ENCODE measurements at regions not wholly inside any gene's neighbourhood (a gene's known extent, or its start where the extent isn't known, plus 50 kb on each side); places are given as distances from the start of the nearest gene placed in this dataset.

DNA sequence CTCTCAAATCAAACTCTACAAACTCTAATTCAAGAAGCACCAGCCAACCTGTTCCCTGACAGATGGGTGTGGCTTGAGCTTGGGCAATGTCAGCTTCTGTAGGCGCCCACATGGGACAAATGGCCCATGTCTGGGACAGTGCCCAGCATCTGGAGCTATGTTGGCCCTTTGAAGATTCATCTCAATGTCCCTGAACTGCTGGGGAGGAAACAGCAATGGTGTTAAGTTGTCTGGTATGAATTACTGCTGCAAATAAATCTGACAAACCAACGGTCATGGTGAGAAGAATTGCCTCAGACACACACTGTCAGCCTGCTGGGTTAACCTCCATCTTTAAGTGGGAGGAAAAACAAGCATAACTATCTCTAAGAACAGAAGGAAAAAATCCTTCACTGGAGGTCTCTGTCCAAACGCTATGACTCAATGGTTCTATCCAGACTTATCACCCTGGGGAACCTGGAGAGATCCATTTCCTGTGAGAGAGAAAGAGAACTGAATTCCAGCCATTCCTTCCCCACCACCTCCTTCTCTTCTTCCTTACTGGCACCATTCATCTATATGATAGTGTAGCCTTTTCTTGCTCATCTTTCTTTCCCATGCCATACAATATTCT is 274.9 kb downstream of the CDH26 start:
- no peaks in the 10 kb centered on the region for H3K36me3 Mint-ChIP-seq
- no peak overlapping the region for H3K4me3 Mint-ChIP-seq
- CTCF ChIA-PET, result no interaction called here
- no peaks in the 10 kb centered on the region for H3K9me3 Mint-ChIP-seq
- peaks cover 12% of the 10 kb centered on the region for H3K27me3 Mint-ChIP-seq
- H3K27ac Mint-ChIP-seq, result no peak overlapping the region
- peaks cover under 1% of the 10 kb centered on the region for H3K4me1 Mint-ChIP-seq
- DNase-seq, result no peak

GRCh38 chr20:60236613-60237012 is 278.4 kb downstream of the CDH26 start:
- Mint-ChIP-seq H3K4me1 (no peaks in the 10 kb centered on the region), H3K4me3 (no peak overlapping the region), H3K36me3 (no peaks in the 10 kb centered on the region), H3K27ac (no peak overlapping the region), H3K27me3 (peaks cover 13% of the 10 kb centered on the region), H3K9me3 (no peaks in the 10 kb centered on the region)
- no peak for DNase-seq
- CTCF ChIA-PET, result interaction anchor here (0.7 kb wide), 1 partner anchor 18 kb away, joined by 3 read pairs; no protein-coding TSS in a partner anchor

GRCh38 chr20:60237981-60238380 is 279.8 kb downstream of the CDH26 start:
- no peak for DNase-seq
- Mint-ChIP-seq H3K36me3 (no peaks in the 10 kb centered on the region), H3K9me3 (no peaks in the 10 kb centered on the region), H3K4me1 (no peaks in the 10 kb centered on the region), H3K27me3 (peaks cover 13% of the 10 kb centered on the region), H3K27ac (no peak overlapping the region), H3K4me3 (no peak overlapping the region)
- CTCF ChIA-PET, result no interaction called here

- no peak overlapping the region for H3K27ac Mint-ChIP-seq
Measured at GRCh38 chr20:60238992-60239660, 280.9 kb downstream of the CDH26 start.

DNA sequence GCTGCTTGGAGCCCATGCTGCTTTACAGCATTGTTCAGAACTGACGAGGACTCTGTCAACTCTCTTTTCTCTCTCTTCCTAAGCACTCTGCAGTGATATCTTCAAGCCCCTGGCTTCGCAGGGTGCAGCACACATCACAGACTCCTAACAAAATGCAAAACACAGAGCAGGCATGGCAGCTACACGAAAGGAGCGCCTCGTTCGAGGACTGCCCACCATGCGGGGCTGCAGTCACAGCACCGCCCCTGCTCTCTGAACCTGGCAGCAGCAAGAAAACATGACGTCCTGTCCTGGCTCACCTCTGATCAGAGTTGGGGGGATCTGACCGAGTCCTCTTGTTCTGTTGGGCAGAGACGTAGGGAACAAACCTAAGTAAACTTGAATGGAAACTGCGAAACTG is 281.7 kb downstream of the CDH26 start:
- Mint-ChIP-seq H3K9me3 (no peaks in the 10 kb centered on the region), H3K4me1 (no peaks in the 10 kb centered on the region), H3K27me3 (peaks cover 13% of the 10 kb centered on the region), H3K4me3 (no peak overlapping the region), H3K27ac (no peak overlapping the region), H3K36me3 (no peaks in the 10 kb centered on the region)
- no peak for DNase-seq
- CTCF ChIA-PET, result no interaction called here

More at GRCh38 chr20:60238992-60239660, 280.9 kb downstream of the CDH26 start:
- Mint-ChIP-seq H3K36me3 (no peaks in the 10 kb centered on the region), H3K4me3 (no peak overlapping the region), H3K9me3 (no peaks in the 10 kb centered on the region), H3K4me1 (no peaks in the 10 kb centered on the region), H3K27me3 (peaks cover 13% of the 10 kb centered on the region)
- CTCF ChIA-PET, result no interaction called here
- no peak for DNase-seq

- Mint-ChIP-seq H3K27ac (no peak overlapping the region), H3K27me3 (peaks cover 13% of the 10 kb centered on the region), H3K4me3 (no peak overlapping the region), H3K4me1 (no peaks in the 10 kb centered on the region), H3K9me3 (no peaks in the 10 kb centered on the region), H3K36me3 (no peaks in the 10 kb centered on the region)
- DNase-seq, result no peak
- CTCF ChIA-PET, result no interaction called here
Measured at GRCh38 chr20:60240415-60240814, 282.2 kb downstream of the CDH26 start.

DNA sequence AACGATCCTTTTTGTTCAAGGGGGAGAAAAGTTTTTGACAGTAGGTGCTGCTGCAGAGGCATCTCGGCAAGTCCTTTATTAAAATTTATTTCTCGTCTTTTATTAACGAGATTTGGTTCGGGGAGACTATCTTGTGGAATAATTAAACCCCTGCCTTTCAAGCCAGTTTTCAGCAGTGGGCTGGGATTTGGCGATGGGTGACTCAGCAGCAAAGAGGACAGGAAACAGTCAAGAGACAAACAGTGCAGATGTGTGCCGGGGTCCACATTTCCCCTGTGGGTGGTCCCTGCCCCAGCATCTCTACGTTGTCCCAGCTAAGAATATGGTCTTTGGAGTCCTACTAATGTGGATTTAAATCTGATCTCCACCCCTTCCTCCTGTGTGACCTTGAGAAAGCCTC is 282.8 kb downstream of the CDH26 start:
- no peak for DNase-seq
- H3K36me3 Mint-ChIP-seq, result no peaks in the 10 kb centered on the region
- H3K9me3 Mint-ChIP-seq, result no peaks in the 10 kb centered on the region
- no peak overlapping the region for H3K4me3 Mint-ChIP-seq
- no peaks in the 10 kb centered on the region for H3K4me1 Mint-ChIP-seq
- H3K27ac Mint-ChIP-seq, result no peak overlapping the region
- CTCF ChIA-PET, result no interaction called here
- H3K27me3 Mint-ChIP-seq, result peaks cover 13% of the 10 kb centered on the region

GRCh38 chr20:60242836-60243505 is 284.7 kb downstream of the CDH26 start:
- H3K4me1 Mint-ChIP-seq, result no peaks in the 10 kb centered on the region
- no peak for DNase-seq
- H3K9me3 Mint-ChIP-seq, result no peaks in the 10 kb centered on the region
- CTCF ChIA-PET, result no interaction called here
- no peak overlapping the region for H3K27ac Mint-ChIP-seq
- no peak overlapping the region for H3K4me3 Mint-ChIP-seq
- peaks cover 5% of the 10 kb centered on the region for H3K27me3 Mint-ChIP-seq
- H3K36me3 Mint-ChIP-seq, result no peaks in the 10 kb centered on the region

DNA sequence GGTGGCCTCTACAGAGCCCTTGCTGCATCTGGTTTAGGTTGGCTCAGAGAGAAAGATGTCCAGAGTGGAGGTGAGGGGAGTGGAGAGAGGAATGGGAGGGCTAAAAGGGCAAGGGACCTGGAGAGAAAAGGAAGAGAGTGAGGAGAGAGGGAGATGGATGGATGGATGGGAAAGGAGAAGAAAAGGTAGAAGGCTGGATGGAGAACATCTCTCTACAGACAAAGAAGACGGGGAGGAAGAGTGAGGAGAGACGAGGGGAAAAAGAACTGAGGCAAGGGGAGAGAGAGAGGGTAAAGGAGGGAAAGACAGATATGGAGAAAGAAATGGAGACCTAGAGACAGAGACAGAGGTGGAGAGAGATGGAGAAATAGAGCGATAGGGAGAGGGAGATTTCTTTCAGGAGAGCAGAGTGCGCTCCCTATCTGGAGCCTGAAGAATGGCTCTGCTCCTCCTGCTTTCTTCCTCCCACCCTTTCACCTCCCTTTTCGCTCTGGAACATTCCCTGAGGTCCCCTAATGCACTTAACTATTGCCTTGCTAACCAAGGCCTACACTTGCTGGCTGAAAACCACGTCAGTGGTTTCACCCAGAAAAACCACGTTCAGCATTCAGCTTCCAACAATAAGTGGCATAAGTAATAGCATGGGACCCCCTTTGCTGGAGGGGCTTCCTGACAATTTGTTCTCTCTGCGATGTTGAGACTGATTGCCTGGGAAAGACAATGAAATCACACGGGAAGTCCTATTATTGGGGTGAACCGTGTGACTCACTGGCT is 286.3 kb downstream of the CDH26 start:
- CTCF ChIA-PET, result no interaction called here
- no peak overlapping the region for H3K27ac Mint-ChIP-seq

GRCh38 chr20:60246751-60247150 is 288.5 kb downstream of the CDH26 start:
- no peak overlapping the region for H3K4me3 Mint-ChIP-seq
- no peaks in the 10 kb centered on the region for H3K4me1 Mint-ChIP-seq
- DNase-seq, result no peak
- no peaks in the 10 kb centered on the region for H3K36me3 Mint-ChIP-seq
- H3K27ac Mint-ChIP-seq, result no peak overlapping the region
- peaks cover 4% of the 10 kb centered on the region for H3K27me3 Mint-ChIP-seq
- H3K9me3 Mint-ChIP-seq, result no peaks in the 10 kb centered on the region
- CTCF ChIA-PET, result no interaction called here

More for the DNA sequence above, 286.3 kb downstream of the CDH26 start:
- H3K9me3 Mint-ChIP-seq, result no peaks in the 10 kb centered on the region
- H3K36me3 Mint-ChIP-seq, result no peaks in the 10 kb centered on the region
- no peaks in the 10 kb centered on the region for H3K4me1 Mint-ChIP-seq
- DNase-seq, result no peak
- peaks cover 2% of the 10 kb centered on the region for H3K27me3 Mint-ChIP-seq
- no peak overlapping the region for H3K4me3 Mint-ChIP-seq

GRCh38 chr20:60249436-60249835 is 291.2 kb downstream of the CDH26 start:
- H3K27ac Mint-ChIP-seq, result no peak overlapping the region
- CTCF ChIA-PET, result interaction anchor here (1.8 kb wide), 1 partner anchor 13 kb away, joined by 4 read pairs; no protein-coding TSS in a partner anchor
- no peaks in the 10 kb centered on the region for H3K36me3 Mint-ChIP-seq
- no peaks in the 10 kb centered on the region for H3K9me3 Mint-ChIP-seq
- H3K4me3 Mint-ChIP-seq, result no peak overlapping the region
- no peak for DNase-seq
- no peaks in the 10 kb centered on the region for H3K4me1 Mint-ChIP-seq
- peaks cover 4% of the 10 kb centered on the region for H3K27me3 Mint-ChIP-seq

- Mint-ChIP-seq H3K27ac (no peak overlapping the region), H3K27me3 (peaks cover 7% of the 10 kb centered on the region), H3K36me3 (no peaks in the 10 kb centered on the region), H3K9me3 (no peaks in the 10 kb centered on the region), H3K4me1 (no peaks in the 10 kb centered on the region), H3K4me3 (no peak overlapping the region)
- CTCF ChIA-PET, result interaction anchor here (1.8 kb wide), 1 partner anchor 12 kb away, joined by 4 read pairs; no protein-coding TSS in a partner anchor
- no peak for DNase-seq
Measured at GRCh38 chr20:60250251-60250650, 292.0 kb downstream of the CDH26 start.

GRCh38 chr20:60252866-60253265 is 294.6 kb downstream of the CDH26 start:
- CTCF ChIA-PET, result interaction anchor here (1.0 kb wide), 1 partner anchor 10 kb away, joined by 3 read pairs; no protein-coding TSS in a partner anchor
- H3K27me3 Mint-ChIP-seq, result peaks cover 12% of the 10 kb centered on the region

DNA sequence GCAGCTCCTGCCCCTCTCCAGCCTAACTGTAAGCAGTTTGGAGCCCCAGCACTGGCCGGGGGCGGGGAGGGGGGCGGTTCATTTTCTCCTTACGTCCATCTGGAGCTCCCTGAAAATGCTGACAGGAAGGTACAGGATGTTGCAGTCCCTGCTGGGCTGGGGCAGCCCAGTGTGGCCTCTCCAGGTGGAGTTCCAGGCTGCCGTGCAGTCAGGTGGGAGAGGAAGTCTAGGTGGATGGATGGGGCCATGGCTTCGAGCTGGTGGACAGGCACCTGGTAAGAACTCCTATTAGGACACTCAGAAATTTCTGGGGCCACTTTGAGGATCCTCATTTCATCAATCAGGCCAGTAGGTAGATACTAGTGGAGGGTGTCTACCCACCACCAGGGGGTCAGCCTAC is 295.2 kb downstream of the CDH26 start:
- H3K36me3 Mint-ChIP-seq, result no peaks in the 10 kb centered on the region
- H3K27ac Mint-ChIP-seq, result no peak overlapping the region
- H3K27me3 Mint-ChIP-seq, result peaks cover 13% of the 10 kb centered on the region
- no peaks in the 10 kb centered on the region for H3K4me1 Mint-ChIP-seq
- H3K4me3 Mint-ChIP-seq, result no peak overlapping the region
- no peaks in the 10 kb centered on the region for H3K9me3 Mint-ChIP-seq
- CTCF ChIA-PET, result interaction anchor here (1.0 kb wide), 1 partner anchor 9 kb away, joined by 3 read pairs; no protein-coding TSS in a partner anchor
- DNase-seq, result no peak

More at GRCh38 chr20:60252866-60253265, 294.6 kb downstream of the CDH26 start:
- no peaks in the 10 kb centered on the region for H3K36me3 Mint-ChIP-seq
- no peaks in the 10 kb centered on the region for H3K9me3 Mint-ChIP-seq
- no peak overlapping the region for H3K27ac Mint-ChIP-seq
- H3K4me3 Mint-ChIP-seq, result no peak overlapping the region
- DNase-seq, result no peak
- no peaks in the 10 kb centered on the region for H3K4me1 Mint-ChIP-seq

All from activated naive CD4-positive, alpha-beta T cell treated with anti-CD3 and anti-CD28 coated beads, Interleukin-2, amount 10 ng/mL, durations not matched to agents 7 days and 5 days (primary cell).